ENCODE measurements at regions not wholly inside any gene's neighbourhood (a gene's known extent, or its start where the extent isn't known, plus 50 kb on each side); places are given as distances from the start of the nearest gene placed in this dataset.

DNA sequence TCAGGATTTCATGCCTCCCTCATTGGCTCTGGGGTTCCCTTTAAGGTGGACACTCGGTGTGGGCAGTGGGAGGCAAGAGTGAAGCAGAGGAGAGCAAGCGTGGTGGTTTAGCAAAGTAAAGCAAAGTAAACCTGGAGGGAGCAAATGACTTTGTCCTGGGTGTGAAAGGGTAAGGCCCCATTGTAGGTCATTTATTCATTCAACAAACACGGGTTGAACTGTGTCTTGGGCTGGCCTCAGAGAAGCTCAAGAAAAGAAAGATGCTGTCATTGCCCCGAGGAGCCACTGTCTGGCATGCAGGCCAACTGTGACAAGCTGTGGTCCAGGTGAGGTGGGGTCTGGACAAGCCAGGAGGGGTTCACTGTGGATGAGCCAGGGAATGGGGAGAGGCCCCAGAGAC, 68.9 kb upstream of the DLK1 start:
- intact Hi-C loops (cut with micrococcal nuclease): no loop called here

DNA sequence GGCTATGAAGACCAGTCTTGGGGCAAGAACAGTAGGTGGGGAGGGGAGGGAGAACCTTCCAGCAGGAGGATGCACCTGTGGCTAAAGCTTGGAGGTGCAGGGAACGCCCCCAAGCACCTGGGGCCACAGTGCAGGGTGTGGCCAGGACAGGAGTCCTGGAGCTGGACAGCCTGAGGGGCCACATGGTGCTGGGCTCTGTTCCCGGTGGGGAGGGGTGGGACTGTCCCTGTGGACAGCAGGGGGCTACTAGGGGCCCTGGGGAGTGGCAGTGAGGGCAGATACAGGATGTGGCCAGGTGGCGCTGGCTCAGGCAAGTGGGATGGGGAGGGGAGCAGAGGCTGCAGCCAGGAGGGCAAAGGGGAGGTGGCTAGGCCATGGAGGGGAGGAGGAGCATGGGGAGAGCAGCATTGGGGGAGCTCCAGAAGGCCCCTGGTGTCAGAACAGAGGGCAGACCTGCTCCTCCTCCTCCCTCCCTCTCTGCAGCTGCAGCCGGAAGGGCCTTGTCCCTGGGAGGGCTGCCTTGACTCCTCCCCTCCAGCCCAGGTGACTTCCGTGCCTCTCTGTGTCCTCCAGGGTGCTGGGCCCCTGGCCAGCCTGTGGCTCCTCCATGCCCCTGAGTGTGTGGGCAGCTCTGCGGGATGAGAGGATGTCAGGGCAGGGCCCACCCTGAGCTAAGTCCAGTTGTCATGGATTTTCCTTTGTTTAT, 68.4 kb upstream of the DLK1 start:
- intact Hi-C loops (cut with micrococcal nuclease): no loop called here

DNA sequence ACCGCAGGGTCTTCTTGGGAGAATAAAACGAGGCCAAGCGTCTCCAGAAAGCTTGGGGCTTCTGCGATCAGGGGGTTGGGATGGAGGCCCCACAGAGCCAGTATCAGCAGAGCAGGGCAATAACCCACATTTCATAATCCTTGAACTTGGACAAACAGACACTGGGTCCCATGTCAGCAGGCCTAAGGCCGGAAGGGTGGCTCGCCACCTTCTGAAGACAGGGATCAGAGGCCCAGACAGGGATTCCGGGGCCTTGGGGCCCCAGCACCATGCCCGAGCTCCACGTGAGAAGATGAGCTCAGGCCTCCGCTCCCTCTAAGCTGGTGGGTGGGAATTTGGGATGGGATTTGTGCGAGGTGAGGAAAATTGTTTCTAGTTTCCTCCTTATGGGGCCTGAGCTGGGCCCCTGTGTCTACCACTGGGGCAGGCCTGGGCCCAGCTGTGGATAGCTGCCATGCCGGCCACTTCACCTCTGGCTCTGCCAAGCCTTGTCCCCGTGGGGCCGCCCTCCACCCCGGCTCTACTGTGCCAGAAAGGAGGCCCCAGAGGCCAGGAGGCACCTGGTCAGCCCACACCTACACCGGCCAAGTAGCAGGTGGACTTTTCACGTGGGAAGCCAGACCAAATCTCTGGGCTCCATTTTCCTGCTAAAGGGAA, 67.2 kb upstream of the DLK1 start:
- intact Hi-C loops (cut with micrococcal nuclease): loop anchor here (10.0 kb wide), 1 partner anchor 965 kb away; no protein-coding TSS in a partner anchor

DNA sequence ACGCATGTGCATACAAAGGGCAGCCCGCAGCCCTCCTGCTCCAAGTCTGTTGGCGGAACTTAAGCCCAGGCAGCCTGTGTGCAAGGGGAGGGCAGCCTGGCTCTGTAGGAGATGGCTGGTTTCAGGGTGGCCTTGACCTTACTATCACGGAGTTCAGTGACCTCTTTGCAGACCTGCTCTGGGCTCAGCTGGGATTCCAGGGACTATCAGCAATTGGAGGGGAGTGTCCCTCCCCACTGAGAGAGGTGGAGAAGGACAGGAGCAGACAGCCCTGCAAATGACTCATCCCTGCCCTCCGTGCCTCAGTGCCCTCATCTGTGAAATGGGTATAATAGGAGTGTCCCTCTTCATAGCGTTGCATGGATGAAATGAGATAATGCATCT, 66.2 kb upstream of the DLK1 start:
- intact Hi-C loops (cut with micrococcal nuclease): loop anchor here (10.0 kb wide), 1 partner anchor 964 kb away; no protein-coding TSS in a partner anchor

DNA sequence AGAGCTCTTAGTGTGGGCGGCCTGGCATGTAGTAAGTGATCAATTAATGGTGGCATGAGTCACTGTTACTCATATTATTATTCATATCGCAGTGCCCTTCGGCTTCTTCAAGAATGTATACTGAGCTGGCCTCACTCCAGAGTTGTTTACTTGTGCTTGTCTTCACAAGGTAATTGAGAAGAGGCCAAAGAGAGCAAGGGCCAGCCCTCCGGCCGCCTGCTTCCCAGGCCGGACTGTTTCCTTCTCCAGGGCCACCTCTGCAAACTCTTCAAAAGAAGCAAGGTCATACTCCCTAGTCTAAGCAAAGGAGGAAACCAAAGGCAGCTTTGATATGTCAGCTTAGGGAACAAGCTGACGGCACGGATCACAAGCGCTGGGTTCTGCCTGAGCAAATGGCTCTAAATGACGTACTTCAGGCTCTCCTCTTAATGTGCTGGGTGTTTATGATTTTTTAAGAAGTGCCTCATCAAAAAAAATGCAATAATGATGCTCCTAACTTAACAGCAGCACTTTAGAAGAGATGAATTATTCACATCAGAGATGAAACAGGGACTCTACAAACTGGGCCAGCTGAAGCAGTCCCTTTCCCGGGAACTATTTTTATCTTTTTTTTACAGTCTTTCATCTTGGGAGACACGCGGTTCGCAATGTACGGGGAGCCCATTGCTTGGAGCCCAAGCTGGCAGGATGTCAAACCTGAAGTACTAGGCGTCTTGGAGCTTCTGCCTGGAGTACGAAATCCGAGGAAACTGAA, 65.6 kb upstream of the DLK1 start:
- intact Hi-C loops (cut with micrococcal nuclease): loop anchor here (10.0 kb wide), 1 partner anchor 964 kb away; no protein-coding TSS in a partner anchor

DNA sequence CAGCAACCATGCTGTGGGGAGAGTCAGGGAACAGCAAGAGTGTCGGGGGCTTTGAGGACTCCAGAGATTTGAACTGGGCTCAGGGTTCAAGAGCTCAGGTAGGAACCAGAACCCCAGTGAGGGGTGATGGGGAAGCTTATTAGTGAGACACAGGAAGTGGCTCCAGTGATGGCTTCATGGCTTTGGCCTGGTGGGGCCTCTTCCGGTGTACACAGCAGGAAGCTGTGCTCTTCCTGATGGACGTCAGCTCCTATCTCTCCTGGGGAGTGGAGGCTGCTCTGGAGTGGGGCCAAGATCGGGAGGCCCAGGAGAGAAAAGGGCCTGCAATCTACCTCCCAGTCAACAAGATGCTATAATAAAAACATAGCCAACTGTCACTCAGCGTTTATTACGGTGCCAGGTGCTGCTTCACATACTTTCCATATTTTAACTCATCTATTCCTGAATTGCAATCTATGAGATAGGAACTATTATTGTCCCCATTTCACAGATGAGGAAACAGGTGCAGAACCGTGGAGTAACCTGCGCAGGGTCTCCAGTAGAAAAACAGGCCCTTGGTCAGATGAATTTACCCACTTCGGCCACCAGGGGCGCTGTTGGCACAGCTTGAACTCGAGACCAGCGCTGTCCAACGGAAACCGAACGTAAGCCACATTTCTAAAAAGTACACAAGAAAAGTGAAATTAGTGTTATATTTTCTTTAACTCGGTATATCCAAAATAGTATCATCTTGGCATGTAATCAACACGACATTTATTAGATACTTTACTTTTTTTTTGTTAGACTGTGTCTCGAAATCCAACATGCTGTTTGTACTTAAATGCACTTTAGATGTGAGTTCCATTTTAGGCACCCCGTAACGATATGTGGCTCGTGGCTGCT, 63.6 kb upstream of the DLK1 start:
- intact Hi-C loops (cut with micrococcal nuclease): loop anchor here (10.0 kb wide), 1 partner anchor 962 kb away; no protein-coding TSS in a partner anchor

DNA sequence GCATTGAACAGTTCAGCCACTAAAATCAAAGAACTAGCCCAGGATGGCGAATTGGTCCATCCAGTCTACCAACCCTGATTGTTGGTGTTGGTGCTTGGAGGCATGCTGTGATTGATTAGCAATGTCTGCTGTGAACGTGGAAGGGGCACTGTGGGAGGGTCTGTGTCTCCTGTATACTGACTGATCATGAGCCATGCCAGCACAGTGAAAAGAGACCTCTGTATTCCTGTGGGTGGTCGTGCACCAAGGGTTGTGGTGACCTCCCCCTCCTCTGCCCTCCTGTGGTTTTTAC, 63.0 kb upstream of the DLK1 start:
- intact Hi-C loops (cut with micrococcal nuclease): loop anchor here (10.0 kb wide), 1 partner anchor 961 kb away; no protein-coding TSS in a partner anchor

DNA sequence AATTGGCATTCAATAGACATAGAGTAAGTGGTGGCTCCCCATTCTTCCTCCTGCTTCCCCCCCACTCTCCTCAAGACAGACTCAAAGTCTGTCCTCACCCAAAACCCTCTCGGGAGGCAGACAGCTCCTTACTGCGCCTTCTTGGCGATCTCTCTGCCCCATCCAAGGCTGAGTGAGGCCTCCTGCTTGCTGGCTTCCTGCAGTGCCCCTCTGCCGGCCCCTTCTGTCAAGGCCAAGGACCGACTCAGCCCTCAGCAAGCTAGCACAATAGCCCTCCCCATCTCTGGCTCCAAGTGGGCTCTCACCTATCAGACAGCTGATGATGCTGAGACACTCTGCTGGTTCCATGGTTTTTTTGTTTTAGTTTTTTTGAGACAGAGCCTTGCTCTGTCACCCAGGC, 62.5 kb upstream of the DLK1 start:
- intact Hi-C loops (cut with micrococcal nuclease): loop anchor here (10.0 kb wide), 1 partner anchor 961 kb away; no protein-coding TSS in a partner anchor

- intact Hi-C loops (cut with micrococcal nuclease): loop anchor here (10.0 kb wide), 1 partner anchor 960 kb away; no protein-coding TSS in a partner anchor
These were observed 61.7 kb upstream of the DLK1 start for GRCh38 chr14:100664841-100665510.

GRCh38 chr14:100665511-100666032, 61.1 kb upstream of the DLK1 start:
- intact Hi-C loops (cut with micrococcal nuclease): loop anchor here (10.0 kb wide), 1 partner anchor 959 kb away; no protein-coding TSS in a partner anchor

- intact Hi-C loops (cut with micrococcal nuclease): loop anchor here (10.0 kb wide), 1 partner anchor 958 kb away; no protein-coding TSS in a partner anchor
These were observed 60.3 kb upstream of the DLK1 start for GRCh38 chr14:100666403-100666802.

DNA sequence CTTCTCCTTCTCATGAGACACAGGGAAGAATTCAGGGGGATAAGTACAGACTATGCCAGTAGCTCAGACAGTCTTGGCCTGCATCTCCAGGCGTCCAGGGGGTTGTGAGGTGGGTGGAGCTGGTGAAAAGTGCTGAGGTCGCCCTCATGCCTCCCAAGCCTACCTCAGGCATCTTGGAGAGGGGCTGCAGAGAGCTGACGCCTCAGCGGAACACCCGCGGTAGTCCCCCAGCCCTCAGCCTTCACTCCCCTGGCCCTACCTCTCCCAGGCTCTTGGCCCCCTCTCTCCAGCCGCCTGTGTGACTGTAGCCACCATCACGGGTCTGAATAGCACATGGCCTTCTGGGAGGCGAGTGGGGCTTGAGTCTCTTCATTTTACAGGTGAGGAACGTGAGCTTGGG, 59.8 kb upstream of the DLK1 start:
- intact Hi-C loops (cut with micrococcal nuclease): loop anchor here (10.0 kb wide), 1 partner anchor 958 kb away; no protein-coding TSS in a partner anchor

GRCh38 chr14:100667656-100668055, 59.0 kb upstream of the DLK1 start:
- intact Hi-C loops (cut with micrococcal nuclease): loop anchor here (10.0 kb wide), 1 partner anchor 957 kb away; no protein-coding TSS in a partner anchor

DNA sequence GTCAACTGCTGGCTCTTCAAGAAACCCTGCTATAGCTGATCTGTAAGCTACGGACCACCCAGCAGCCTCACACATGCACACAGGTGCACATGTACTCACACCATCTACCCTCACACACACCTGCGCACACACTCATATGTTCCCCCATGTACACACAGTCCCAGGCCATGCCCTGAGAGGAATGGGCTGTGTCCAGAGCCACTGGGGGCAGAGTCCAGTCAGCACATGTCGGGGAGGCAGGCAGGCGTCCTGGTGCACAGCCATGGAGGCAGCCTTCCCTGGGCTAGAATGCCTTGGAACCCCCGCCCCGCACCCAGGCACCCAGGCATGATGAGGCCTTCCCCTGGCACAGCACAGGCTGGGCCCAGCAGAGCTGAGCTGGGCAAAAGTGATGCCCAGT, 58.3 kb upstream of the DLK1 start:
- intact Hi-C loops (cut with micrococcal nuclease): loop anchor here (10.0 kb wide), 1 partner anchor 956 kb away; no protein-coding TSS in a partner anchor

- intact Hi-C loops (cut with micrococcal nuclease): loop anchor here (10.0 kb wide), 1 partner anchor 956 kb away; no protein-coding TSS in a partner anchor
These were observed 57.7 kb upstream of the DLK1 start for GRCh38 chr14:100669011-100669412.

DNA sequence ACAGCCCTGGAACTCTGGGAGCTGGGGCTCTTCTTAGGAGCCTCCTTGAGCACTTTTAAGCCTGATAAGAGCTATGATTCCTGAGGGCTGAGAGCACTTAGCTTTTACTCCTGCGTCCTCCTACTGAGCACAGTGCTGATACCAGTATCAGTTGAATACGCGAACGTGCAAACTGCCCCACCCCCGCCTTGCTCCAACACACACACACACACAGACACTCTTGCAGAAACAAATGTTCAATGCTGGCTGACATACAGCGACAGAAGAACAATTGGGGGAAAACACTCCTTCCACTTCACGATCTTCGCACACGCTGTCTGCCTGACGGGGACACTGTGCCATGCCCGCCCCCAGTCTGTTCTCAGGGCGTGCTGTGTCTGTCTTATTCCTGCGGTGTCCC, 57.2 kb upstream of the DLK1 start:
- intact Hi-C loops (cut with micrococcal nuclease): loop anchor here (10.0 kb wide), 1 partner anchor 955 kb away; no protein-coding TSS in a partner anchor

DNA sequence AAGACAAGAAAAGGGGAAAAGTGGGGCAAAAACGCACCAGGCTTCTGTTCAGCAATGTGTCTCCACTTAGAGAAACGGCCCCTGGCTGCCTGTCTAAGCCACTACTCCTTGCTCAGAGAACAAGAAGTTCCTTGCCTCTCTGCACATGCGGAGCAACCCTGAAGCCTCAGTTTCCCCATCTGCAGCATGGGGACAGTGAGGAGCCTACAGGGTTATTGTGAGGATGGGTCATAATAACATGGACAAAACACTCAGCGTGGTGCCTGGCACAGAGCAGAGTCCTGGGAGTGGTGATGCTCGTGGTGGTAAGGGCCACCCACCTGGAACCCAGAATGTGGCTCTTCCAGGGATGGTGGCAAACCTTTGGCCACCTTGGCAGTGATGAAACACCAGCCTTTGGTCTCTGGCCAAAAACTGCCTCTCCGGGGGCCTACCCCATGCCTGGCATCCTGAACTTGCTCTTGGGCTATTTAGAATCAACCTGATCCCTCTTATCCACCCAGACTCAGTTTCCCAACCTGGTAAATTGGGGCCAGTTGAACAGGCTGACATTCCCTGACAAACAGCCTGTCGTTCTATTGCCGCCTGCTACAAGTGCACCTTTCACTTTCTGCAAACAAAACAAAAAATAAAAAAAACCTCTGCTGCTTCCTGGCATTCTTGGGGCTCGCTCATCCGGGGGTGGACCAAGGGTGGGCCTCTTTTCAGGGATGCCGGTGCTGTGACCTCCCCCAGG, 56.5 kb upstream of the DLK1 start:
- intact Hi-C loops (cut with micrococcal nuclease): no loop called here

- intact Hi-C loops (cut with micrococcal nuclease): no loop called here
These were observed 56.0 kb upstream of the DLK1 start for GRCh38 chr14:100670753-100671049.

DNA sequence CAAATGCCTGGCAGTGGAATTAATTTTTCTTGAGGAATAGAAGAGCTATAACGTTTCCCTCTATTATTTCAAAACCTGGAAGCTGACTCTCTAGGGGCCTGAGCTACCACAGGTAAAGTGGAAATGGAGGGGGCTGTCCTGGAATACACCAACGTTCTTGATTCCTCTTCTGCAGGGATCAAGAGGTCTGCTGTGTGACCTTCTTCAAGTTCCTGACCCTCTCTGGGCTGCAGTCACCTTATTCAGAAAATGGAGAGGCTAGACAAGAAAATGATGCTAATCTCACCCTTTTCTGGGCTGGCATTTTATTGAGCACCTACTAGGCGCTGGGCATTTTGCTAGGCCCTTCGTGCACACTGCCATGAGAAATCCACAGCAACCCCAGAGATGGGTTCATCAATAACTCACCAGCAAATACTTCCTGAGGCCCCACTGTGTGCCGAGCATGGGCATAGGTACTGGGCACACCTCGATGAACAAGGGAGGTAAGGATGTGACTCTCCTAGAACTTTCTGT, 55.2 kb upstream of the DLK1 start:
- intact Hi-C loops (cut with micrococcal nuclease): no loop called here

Data from T-helper 2 cell treated with Interferon-gamma antibody and Interleukin-4, amounts not matched to agents 100 ng/mL and 5 ng/mL, for 36 hours (primary cell).